ENCODE measurements at regions not wholly inside any gene's neighbourhood (a gene's known extent, or its start where the extent isn't known, plus 50 kb on each side); places are given as distances from the start of the nearest gene placed in this dataset.
A peak's percentile ranks its signal among the peaks of the same experiment; 100 is the strongest.

DNA sequence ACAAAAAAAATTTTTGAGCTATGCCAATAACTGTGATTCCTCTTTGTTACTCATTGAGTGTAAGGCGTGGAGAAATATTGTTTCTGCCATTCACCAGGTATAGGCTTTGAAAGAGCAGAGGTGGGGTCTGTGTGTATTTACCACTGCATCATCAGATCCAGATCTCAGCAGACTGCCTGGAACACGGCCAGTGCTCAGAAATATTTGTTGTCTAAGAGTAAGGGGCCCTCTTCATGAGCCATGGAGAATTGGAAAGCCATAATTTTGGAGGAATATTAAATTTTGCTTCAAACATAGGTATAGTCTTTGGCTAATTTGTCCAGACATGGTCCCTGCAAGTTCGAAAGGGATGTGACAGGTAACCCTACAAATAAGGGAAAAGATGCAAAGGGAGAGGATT is 231.3 kb upstream of the IRF2BP2 start:
- intact Hi-C loops (cut with micrococcal nuclease; ENCODE audit: unreplicated experiment): loop anchor here (5.0 kb wide), 3 partner anchors 121 to 344 kb away; no protein-coding TSS in a partner anchor
- peaks cover 62% of the 10 kb centered on the region for H3K4me1 ChIP-seq (ENCODE audit: insufficient read depth, low read length, poor library complexity, severe bottlenecking)
- CTCF ChIA-PET (ENCODE audit: unreplicated experiment): no interaction called here
- no peaks in the 10 kb centered on the region; the same call in 1 of the 2 replicates for H3K9me3 ChIP-seq (ENCODE audit: low read length)
- no peaks in the 10 kb centered on the region for H3K79me2 ChIP-seq (ENCODE audit: insufficient read depth, low read depth, low read length)
- H3K4me2 ChIP-seq (ENCODE audit: low read length): peak overlapping the region; percentile 60; the same call in 1 of the 2 replicates
- TF ChIP-seq, protein P1, sequence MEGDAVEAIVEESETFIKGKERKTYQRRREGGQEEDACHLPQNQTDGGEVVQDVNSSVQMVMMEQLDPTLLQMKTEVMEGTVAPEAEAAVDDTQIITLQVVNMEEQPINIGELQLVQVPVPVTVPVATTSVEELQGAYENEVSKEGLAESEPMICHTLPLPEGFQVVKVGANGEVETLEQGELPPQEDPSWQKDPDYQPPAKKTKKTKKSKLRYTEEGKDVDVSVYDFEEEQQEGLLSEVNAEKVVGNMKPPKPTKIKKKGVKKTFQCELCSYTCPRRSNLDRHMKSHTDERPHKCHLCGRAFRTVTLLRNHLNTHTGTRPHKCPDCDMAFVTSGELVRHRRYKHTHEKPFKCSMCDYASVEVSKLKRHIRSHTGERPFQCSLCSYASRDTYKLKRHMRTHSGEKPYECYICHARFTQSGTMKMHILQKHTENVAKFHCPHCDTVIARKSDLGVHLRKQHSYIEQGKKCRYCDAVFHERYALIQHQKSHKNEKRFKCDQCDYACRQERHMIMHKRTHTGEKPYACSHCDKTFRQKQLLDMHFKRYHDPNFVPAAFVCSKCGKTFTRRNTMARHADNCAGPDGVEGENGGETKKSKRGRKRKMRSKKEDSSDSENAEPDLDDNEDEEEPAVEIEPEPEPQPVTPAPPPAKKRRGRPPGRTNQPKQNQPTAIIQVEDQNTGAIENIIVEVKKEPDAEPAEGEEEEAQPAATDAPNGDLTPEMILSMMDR (conservative IDR thresholded peaks at IDR 0.05; ENCODE audit: low read length): no peak
- no peak for TF ChIP-seq EZH2phosphoT487 (IDR thresholded peaks at IDR 0.05; ENCODE audit: borderline replicate concordance, low read depth, low read length)
- H3K4me3 ChIP-seq (ENCODE audit: low read depth, low read length, poor library complexity, severe bottlenecking): no peak overlapping the region
- no peak for DNase-seq (ENCODE audit: low spot score)
- H3K27ac ChIP-seq (ENCODE audit: low read depth, low read length, poor library complexity, severe bottlenecking): no peak overlapping the region
- H2AFZ ChIP-seq (ENCODE audit: low read length): peak overlapping the region; percentile 90; the same call in 1 of the 2 replicates
- H3K36me3 ChIP-seq (ENCODE audit: insufficient read depth, low read length): no peaks in the 10 kb centered on the region; the same call in 1 of the 2 replicates
- no peaks in the 10 kb centered on the region for H4K20me1 ChIP-seq (ENCODE audit: insufficient read depth, low read length)
- POLR2A ChIA-PET: interaction anchor here (0.9 to 2.0 kb wide), 9 partner anchors 13 to 230 kb away, joined by 3 to 5 read pairs (median 4); no protein-coding TSS in a partner anchor
- BruUV-seq (replicated peaks): no TSS peak
- H3K9me2 ChIP-seq (ENCODE audit: insufficient read depth, low read length): no peaks in the 10 kb centered on the region

DNA sequence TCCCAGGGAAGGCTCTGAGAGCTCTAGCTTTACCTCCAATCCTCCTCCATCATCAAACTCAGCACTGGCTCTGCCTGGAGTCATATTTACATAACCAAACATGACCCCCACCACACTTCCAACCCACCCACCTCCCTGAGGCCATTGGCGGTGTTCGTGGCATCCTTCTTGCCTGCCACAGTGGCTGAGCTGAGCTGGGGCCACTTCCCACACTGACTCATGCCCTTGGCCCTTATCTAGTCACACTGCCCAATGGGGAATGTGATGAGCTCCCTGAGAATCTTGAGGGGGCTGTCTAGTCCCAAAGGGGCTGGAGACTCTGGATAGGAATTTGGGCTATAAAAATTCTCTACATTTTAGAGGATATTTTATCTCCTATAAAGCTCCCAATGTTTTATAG is 230.9 kb upstream of the IRF2BP2 start:
- POLR2A ChIA-PET: interaction anchor here (0.9 to 2.0 kb wide), 4 partner anchors 17 to 230 kb away, joined by 3 to 4 read pairs (median 4); no protein-coding TSS in a partner anchor
- H4K20me1 ChIP-seq (ENCODE audit: insufficient read depth, low read length): no peaks in the 10 kb centered on the region
- no peak overlapping the region for H3K27ac ChIP-seq (ENCODE audit: low read depth, low read length, poor library complexity, severe bottlenecking)
- H2AFZ ChIP-seq (ENCODE audit: low read length): no peak overlapping the region
- no TSS peak for BruUV-seq (replicated peaks)
- CTCF ChIA-PET (ENCODE audit: unreplicated experiment): no interaction called here
- intact Hi-C loops (cut with micrococcal nuclease; ENCODE audit: unreplicated experiment): loop anchor here (5.0 kb wide), 3 partner anchors 121 to 344 kb away; no protein-coding TSS in a partner anchor
- H3K4me2 ChIP-seq (ENCODE audit: low read length): no peak overlapping the region
- no peak for TF ChIP-seq EZH2phosphoT487 (IDR thresholded peaks at IDR 0.05; ENCODE audit: borderline replicate concordance, low read depth, low read length)
- TF ChIP-seq, protein P1 (conservative IDR thresholded peaks at IDR 0.05; ENCODE audit: low read length): no peak
- no peak for DNase-seq (ENCODE audit: low spot score)
- H3K79me2 ChIP-seq (ENCODE audit: insufficient read depth, low read depth, low read length): no peaks in the 10 kb centered on the region
- no peaks in the 10 kb centered on the region; the same call in 1 of the 2 replicates for H3K9me3 ChIP-seq (ENCODE audit: low read length)
- H3K4me3 ChIP-seq (ENCODE audit: low read depth, low read length, poor library complexity, severe bottlenecking): no peak overlapping the region
- H3K36me3 ChIP-seq (ENCODE audit: insufficient read depth, low read length): no peaks in the 10 kb centered on the region; the same call in 1 of the 2 replicates
- H3K4me1 ChIP-seq (ENCODE audit: insufficient read depth, low read length, poor library complexity, severe bottlenecking): peaks cover 60% of the 10 kb centered on the region
- H3K9me2 ChIP-seq (ENCODE audit: insufficient read depth, low read length): no peaks in the 10 kb centered on the region

DNA sequence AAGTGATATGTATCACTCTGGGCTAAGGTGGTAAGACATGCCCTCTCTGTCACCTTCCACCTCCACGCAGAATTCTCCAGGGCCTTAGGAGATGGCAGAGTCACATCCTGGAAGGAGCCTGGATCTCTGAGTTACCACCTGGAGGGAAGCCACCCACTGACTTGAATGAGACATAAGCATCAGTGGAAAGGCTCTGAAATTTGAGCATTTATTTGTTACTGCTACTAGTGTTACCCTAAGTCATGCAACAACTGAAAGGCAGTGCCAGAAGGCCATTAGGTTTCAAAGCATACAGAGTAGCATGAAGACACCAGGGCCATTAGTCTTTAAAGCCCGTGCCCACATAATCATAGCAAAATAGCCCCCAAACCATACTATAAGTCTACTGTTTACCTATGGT is 230.3 kb upstream of the IRF2BP2 start:
- Histone ChIP-seq H3K79me2 (ENCODE audit: insufficient read depth, low read depth, low read length) (no peaks in the 10 kb centered on the region), H3K4me3 (ENCODE audit: low read depth, low read length, poor library complexity, severe bottlenecking) (no peak overlapping the region), H3K36me3 (ENCODE audit: insufficient read depth, low read length) (no peaks in the 10 kb centered on the region), H3K4me2 (ENCODE audit: low read length) (no peak overlapping the region), H3K9me2 (ENCODE audit: insufficient read depth, low read length) (no peaks in the 10 kb centered on the region), H3K4me1 (ENCODE audit: insufficient read depth, low read length, poor library complexity, severe bottlenecking) (peaks cover 54% of the 10 kb centered on the region), H3K27ac (ENCODE audit: low read depth, low read length, poor library complexity, severe bottlenecking) (no peak overlapping the region), H2AFZ (ENCODE audit: low read length) (no peak overlapping the region), H4K20me1 (ENCODE audit: insufficient read depth, low read length) (no peaks in the 10 kb centered on the region), H3K9me3 (ENCODE audit: low read length) (no peaks in the 10 kb centered on the region; the same call in 1 of the 2 replicates)
- POLR2A ChIA-PET: interaction anchor here (0.9 kb wide), 1 partner anchor 18 kb away, joined by 4 read pairs; no protein-coding TSS in a partner anchor
- DNase-seq (ENCODE audit: low spot score): no peak
- no TSS peak for BruUV-seq (replicated peaks)
- intact Hi-C loops (cut with micrococcal nuclease; ENCODE audit: unreplicated experiment): loop anchor here (5.0 kb wide), 3 partner anchors 122 to 343 kb away; no protein-coding TSS in a partner anchor
- CTCF ChIA-PET (ENCODE audit: unreplicated experiment): no interaction called here
- TF ChIP-seq, protein P1 (conservative IDR thresholded peaks at IDR 0.05; ENCODE audit: low read length): no peak
- TF ChIP-seq EZH2phosphoT487 (IDR thresholded peaks at IDR 0.05; ENCODE audit: borderline replicate concordance, low read depth, low read length): no peak

Measured in OCI-LY7 (cell line).